Keratinocyte (primary cell): ENCODE measurements at regions not wholly inside any gene's neighbourhood (a gene's known extent, or its start where the extent isn't known, plus 50 kb on each side); places are given as distances from the start of the nearest gene placed in this dataset.

ENCODE experiments used
- CTCF ChIP-seq, 3 experiments: IDR thresholded peaks in 1 of 3; conservative IDR thresholded peaks in 1 of 3; optimal IDR thresholded peaks in 1 of 3; 2 replicates in 2 of 3; 3 replicates in 1 of 3; pipeline versions ENCODE3 to v1.5.1; 2011; ENCODE audit warnings: low read length in 3 of 3, mild to moderate bottlenecking in 3 of 3, moderate library complexity in 2 of 3, control low read depth in 1 of 3, inconsistent platforms in 1 of 3; ENCODE audit not compliant: insufficient read depth in 2 of 3; ENCODE audit errors: extremely low read depth in 1 of 3
- EZH2 ChIP-seq: IDR thresholded peaks from one replicate; pipeline ENCODE4 v1.6.1; 2012; ENCODE audit warnings: inconsistent platforms, mild to moderate bottlenecking, low read length, moderate library complexity

GRCh38 chr12:115437061-115437567, 753.1 kb upstream of the TBX3 start:
- TF ChIP-seq CTCF (optimal IDR thresholded peaks at IDR 0.05 in 1 of 3, IDR thresholded peaks at IDR 0.05 in 1 of 3, conservative IDR thresholded peaks at IDR 0.05 in 1 of 3; ENCODE audit: extremely low read depth in 1 of 3, insufficient read depth in 2 of 3, low read length in 3 of 3), result no peak
- no peak for TF ChIP-seq EZH2
